HEK293 (cell line): ENCODE measurements at regions not wholly inside any gene's neighbourhood (a gene's known extent, or its start where the extent isn't known, plus 50 kb on each side); places are given as distances from the start of the nearest gene placed in this dataset.

Source experiments
- CTCF ChIP-seq: fragments of 450-650 bp; formaldehyde crosslinking; IDR thresholded peaks from 2 replicates; pipeline ENCODE4 v1.5.1; 2016; ENCODE audit warnings: missing biosample characterization, missing genetic modification characterization
- ZBTB1 ChIP-seq: fragments of 450-650 bp; formaldehyde crosslinking; IDR thresholded peaks from 2 replicates; pipeline ENCODE4 v1.5.1; 2016; ENCODE audit warnings: missing biosample characterization, missing genetic modification characterization
- ZNF10 ChIP-seq: fragments of 450-650 bp; formaldehyde crosslinking; IDR thresholded peaks from 2 replicates; pipeline ENCODE4 v1.5.1; 2017; ENCODE audit warnings: missing biosample characterization, missing genetic modification characterization
- ZNF529 ChIP-seq: fragments of 450-650 bp; formaldehyde crosslinking; IDR thresholded peaks from 2 replicates; pipeline ENCODE4 v1.5.1; 2017; ENCODE audit warnings: missing genetic modification characterization, missing biosample characterization; ENCODE audit not compliant: insufficient replicate concordance
- ZNF585B ChIP-seq: fragments of 450-650 bp; formaldehyde crosslinking; IDR thresholded peaks from 2 replicates; pipeline ENCODE4 v1.5.1; 2016; ENCODE audit warnings: missing biosample characterization, missing genetic modification characterization
- ZNF747 ChIP-seq: fragments of 450-650 bp; formaldehyde crosslinking; IDR thresholded peaks from 2 replicates; pipeline ENCODE4 v1.5.1; 2016; ENCODE audit warnings: missing biosample characterization, missing genetic modification characterization
- ZNF792 ChIP-seq: fragments of 450-650 bp; formaldehyde crosslinking; IDR thresholded peaks from 2 replicates; pipeline ENCODE4 v1.5.1; 2016; ENCODE audit warnings: missing biosample characterization, missing genetic modification characterization

DNA sequence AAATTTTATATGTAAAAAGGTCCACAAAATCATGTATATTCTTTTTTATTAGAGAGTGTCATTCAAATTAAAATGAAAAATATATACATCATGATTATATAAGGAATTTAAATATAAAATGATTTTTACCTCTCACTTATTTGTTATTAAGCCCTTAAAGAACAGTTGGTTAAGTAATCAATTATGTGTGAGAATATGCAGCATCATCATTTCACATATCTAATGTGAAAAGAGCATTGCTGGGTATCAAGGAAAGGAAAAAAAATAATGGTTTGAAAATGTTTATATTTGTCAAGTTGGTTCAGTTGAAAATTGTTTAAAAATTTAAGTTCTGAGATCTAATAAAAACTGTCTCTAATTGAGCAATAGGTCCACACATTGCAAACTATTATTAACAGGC lies 363.6 kb upstream of the GRM3 start:
- TF ChIP-seq CTCF (tag by site-specific recombination) = no peak
- TF ChIP-seq ZNF747 (tag by site-specific recombination) = no peak
- TF ChIP-seq ZBTB1 (tag by site-specific recombination) = no peak
- no peak for TF ChIP-seq ZNF585B
- no peak for TF ChIP-seq ZNF792 (tag by site-specific recombination)
- no peak for TF ChIP-seq ZNF529 (tag by site-specific recombination)
- TF ChIP-seq ZNF10 (tag by site-specific recombination) = no peak
